ENCODE measurements at regions not wholly inside any gene's neighbourhood (a gene's known extent, or its start where the extent isn't known, plus 50 kb on each side); places are given as distances from the start of the nearest gene placed in this dataset.

GRCh38 chr2:23219666-23220065, 165.3 kb upstream of the KLHL29 start:
- Mint-ChIP-seq H3K4me1 (no peaks in the 10 kb centered on the region), H3K9me3 (no peaks in the 10 kb centered on the region), H3K36me3 (no peaks in the 10 kb centered on the region), H3K27ac (no peak overlapping the region), H3K4me3 (no peak overlapping the region)
- ATAC-seq (no peak), DNase-seq (ENCODE audit: low spot score in 2 of 2) (no peak)

DNA sequence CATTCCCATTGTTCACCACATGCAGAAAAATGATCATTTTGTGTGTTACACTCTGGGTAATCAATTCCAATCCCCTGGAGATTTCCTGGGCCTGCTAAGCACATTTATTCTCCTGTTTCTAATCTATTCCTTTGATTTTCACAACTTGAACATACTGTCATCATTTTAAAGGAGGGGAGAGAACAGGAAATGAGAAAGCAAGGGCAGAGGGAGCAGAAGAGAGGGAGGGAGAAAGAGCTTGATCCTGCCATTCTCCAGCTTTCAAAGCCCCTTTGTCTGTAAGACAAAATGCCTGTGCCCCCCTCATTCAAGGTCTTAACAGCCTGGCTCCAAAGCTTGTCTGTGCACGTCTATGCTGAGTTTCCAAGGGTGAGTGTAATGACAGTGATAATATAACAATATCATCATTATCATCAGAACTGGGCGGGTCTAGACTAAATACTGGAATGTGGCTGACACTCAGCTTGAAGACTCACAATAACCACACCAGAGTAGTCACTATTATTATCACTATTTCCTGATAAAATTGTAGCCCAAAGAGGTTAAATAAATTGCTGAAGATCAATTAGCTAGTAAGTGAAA, 164.4 kb upstream of the KLHL29 start:
- Mint-ChIP-seq H3K4me3 (no peak overlapping the region), H3K9me3 (no peaks in the 10 kb centered on the region), H3K4me1 (no peaks in the 10 kb centered on the region), H3K27ac (no peak overlapping the region), H3K36me3 (no peaks in the 10 kb centered on the region)
- DNase-seq (ENCODE audit: low spot score in 2 of 2): no peak
- ATAC-seq: no peak

- no peaks in the 10 kb centered on the region for H3K4me1 Mint-ChIP-seq
Measured at GRCh38 chr2:23221236-23221635, 163.7 kb upstream of the KLHL29 start.

DNA sequence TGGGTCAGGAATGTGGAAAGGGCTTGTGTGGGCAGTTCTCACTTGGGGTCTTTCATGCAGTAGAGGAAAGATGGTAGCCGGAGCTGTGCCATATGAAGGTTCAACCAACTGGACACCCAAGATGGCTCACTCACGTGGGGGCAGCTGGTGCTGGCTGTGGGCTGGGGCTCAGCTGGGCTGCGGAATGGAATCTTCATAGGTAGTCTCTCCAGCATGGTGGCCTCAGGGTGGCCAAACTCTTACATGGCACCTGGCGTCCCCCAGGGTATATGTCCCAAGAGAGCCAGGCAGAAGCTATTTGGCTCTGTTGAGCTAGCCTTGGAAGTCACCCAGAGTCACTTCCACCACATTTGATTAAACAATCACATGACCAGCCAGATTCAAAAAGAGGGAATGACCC, 163.1 kb upstream of the KLHL29 start:
- H3K36me3 Mint-ChIP-seq: no peaks in the 10 kb centered on the region
- DNase-seq (ENCODE audit: low spot score in 2 of 2) (no peak), ATAC-seq (no peak)
- no peaks in the 10 kb centered on the region for H3K4me1 Mint-ChIP-seq
- H3K4me3 Mint-ChIP-seq: no peak overlapping the region
- no peaks in the 10 kb centered on the region for H3K9me3 Mint-ChIP-seq
- no peak overlapping the region for H3K27ac Mint-ChIP-seq

More at GRCh38 chr2:23221236-23221635, 163.7 kb upstream of the KLHL29 start:
- no peak for ATAC-seq
- H3K36me3 Mint-ChIP-seq: no peaks in the 10 kb centered on the region
- no peak for DNase-seq (ENCODE audit: low spot score in 2 of 2)
- H3K27ac Mint-ChIP-seq: no peak overlapping the region
- H3K4me3 Mint-ChIP-seq: no peak overlapping the region
- no peaks in the 10 kb centered on the region for H3K9me3 Mint-ChIP-seq

DNA sequence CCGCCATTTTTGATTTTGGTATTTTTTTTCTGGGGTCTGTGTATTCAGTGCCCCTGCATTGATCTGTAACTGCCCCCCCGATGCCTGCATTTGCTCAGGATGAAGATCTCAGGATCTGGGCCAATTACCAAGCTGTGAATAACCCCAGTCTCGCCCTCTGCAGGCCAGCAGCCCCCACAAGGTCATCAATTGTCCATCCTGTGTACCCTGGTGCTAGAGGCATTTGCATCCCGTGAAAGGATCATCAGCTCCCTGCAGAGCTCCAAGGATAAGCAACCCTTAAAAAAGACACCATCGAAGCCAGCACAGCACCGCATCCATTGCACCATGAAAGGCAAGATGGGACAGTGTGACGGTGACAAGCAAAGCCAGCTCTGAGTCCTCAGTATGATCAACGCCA, 154.1 kb upstream of the KLHL29 start:
- Mint-ChIP-seq H3K4me1 (no peaks in the 10 kb centered on the region), H3K4me3 (no peak overlapping the region), H3K27ac (no peak overlapping the region), H3K36me3 (no peaks in the 10 kb centered on the region), H3K9me3 (no peaks in the 10 kb centered on the region)
- DNase-seq (ENCODE audit: low spot score in 2 of 2) (no peak), ATAC-seq (no peak)

DNA sequence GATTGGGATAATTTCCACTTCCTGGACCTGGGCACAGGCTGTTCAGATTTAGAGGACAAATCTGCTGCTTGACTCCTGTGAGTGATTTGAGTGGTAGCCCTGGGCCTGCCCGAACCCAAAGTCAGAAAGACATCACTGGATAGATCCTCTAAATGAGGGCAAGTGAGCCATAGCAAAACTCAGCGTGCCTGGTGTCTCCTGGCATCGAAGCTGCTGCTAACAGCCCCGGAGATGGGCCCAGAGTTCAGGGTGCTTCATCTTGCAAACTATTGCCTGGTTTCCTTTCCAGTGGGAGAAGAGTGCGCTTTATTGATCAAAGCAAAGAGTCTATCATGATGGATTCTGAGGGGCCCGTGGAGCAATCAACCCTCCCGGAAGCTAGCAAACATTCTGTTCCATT, 153.1 kb upstream of the KLHL29 start:
- no peaks in the 10 kb centered on the region for H3K9me3 Mint-ChIP-seq
- no peaks in the 10 kb centered on the region for H3K36me3 Mint-ChIP-seq
- H3K4me3 Mint-ChIP-seq: no peak overlapping the region
- DNase-seq (ENCODE audit: low spot score in 2 of 2) (no peak), ATAC-seq (no peak)
- no peak overlapping the region for H3K27ac Mint-ChIP-seq
- no peaks in the 10 kb centered on the region for H3K4me1 Mint-ChIP-seq

- no peak overlapping the region for H3K27ac Mint-ChIP-seq
- peak in 1 of 2 donors; percentile 8 for DNase-seq (ENCODE audit: low spot score in 2 of 2)
- no peaks in the 10 kb centered on the region for H3K36me3 Mint-ChIP-seq
- no peak overlapping the region for H3K4me3 Mint-ChIP-seq
- ATAC-seq: no peak
- H3K9me3 Mint-ChIP-seq: no peaks in the 10 kb centered on the region
- no peaks in the 10 kb centered on the region for H3K4me1 Mint-ChIP-seq
Measured at GRCh38 chr2:23235292-23235691, 149.7 kb upstream of the KLHL29 start.

- Mint-ChIP-seq H3K4me1 (no peaks in the 10 kb centered on the region), H3K36me3 (no peaks in the 10 kb centered on the region), H3K9me3 (no peaks in the 10 kb centered on the region), H3K27ac (no peak overlapping the region), H3K4me3 (no peak overlapping the region)
- no peak for DNase-seq (ENCODE audit: low spot score in 2 of 2)
- no peak for ATAC-seq
Measured at GRCh38 chr2:23235736-23236135, 149.2 kb upstream of the KLHL29 start.

GRCh38 chr2:23237147-23237546, 147.8 kb upstream of the KLHL29 start:
- Mint-ChIP-seq H3K4me3 (no peak overlapping the region), H3K36me3 (no peaks in the 10 kb centered on the region)
- no peak for DNase-seq (ENCODE audit: low spot score in 2 of 2)

DNA sequence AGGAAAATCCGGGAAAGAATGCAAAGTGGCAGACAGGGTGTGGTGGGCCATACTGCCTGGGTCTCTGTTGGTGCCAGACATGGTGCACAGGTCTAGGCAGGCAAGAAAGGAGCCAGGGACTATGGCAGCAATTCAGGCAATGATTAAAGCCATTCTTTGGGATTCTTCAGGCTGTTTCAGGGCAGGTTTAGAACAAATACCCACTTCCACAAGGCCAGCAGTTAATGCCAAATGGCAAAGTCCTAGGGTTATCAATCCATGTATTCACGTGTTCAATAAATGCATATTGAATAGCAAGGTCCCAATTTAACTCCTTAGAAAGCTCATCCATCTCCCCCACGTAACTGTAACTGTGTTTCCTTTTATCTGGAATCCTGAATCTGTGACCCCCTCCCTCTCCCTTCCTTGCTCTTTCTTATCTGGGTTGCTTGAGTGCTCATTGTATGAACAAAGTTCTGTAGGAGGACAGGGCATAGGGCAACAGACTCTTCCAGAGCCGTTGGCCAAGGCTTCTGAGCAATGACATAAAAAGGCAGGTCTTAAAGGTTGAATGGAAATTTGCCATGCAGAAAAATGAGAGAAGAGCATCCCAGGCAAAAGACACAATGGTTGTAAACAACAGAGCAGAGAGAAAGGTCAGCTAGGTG, 146.8 kb upstream of the KLHL29 start:
- ATAC-seq: no peak
- H3K36me3 Mint-ChIP-seq: no peaks in the 10 kb centered on the region
- H3K4me3 Mint-ChIP-seq: no peak overlapping the region
- no peaks in the 10 kb centered on the region for H3K4me1 Mint-ChIP-seq
- DNase-seq (ENCODE audit: low spot score in 2 of 2): no peak
- H3K9me3 Mint-ChIP-seq: no peaks in the 10 kb centered on the region
- no peak overlapping the region for H3K27ac Mint-ChIP-seq

More at GRCh38 chr2:23237147-23237546, 147.8 kb upstream of the KLHL29 start:
- no peak for ATAC-seq
- Mint-ChIP-seq H3K9me3 (no peaks in the 10 kb centered on the region), H3K4me1 (no peaks in the 10 kb centered on the region), H3K27ac (no peak overlapping the region)

DNA sequence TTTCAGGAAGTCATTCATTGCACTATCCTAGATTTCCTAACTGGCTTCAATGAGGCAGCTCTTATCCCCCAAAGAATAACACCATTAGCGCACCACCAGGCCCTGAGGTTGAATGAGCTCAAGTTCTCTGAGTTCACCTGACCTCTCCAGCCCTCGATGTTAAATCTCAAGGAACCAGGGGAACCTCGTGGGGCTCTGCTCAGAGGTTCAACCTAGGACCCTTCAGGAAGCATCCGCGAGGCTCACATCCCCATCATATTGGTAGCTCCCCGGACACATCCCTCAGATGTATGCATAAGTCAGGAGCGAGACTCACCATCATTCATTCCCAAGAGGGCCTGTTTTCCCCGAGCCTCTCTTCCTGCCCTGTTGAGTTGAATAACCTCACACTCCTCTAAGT, 145.6 kb upstream of the KLHL29 start:
- no peaks in the 10 kb centered on the region for H3K4me1 Mint-ChIP-seq
- ATAC-seq (no peak), DNase-seq (ENCODE audit: low spot score in 2 of 2) (no peak)
- H3K4me3 Mint-ChIP-seq: no peak overlapping the region
- no peaks in the 10 kb centered on the region for H3K36me3 Mint-ChIP-seq
- no peak overlapping the region for H3K27ac Mint-ChIP-seq
- H3K9me3 Mint-ChIP-seq: no peaks in the 10 kb centered on the region

- no peak for DNase-seq (ENCODE audit: low spot score in 2 of 2)
- Mint-ChIP-seq H3K4me1 (no peaks in the 10 kb centered on the region), H3K9me3 (no peaks in the 10 kb centered on the region), H3K4me3 (no peak overlapping the region), H3K27ac (no peak overlapping the region), H3K36me3 (no peaks in the 10 kb centered on the region)
- no peak for ATAC-seq
Measured at GRCh38 chr2:23241121-23241520, 143.9 kb upstream of the KLHL29 start.

GRCh38 chr2:23241611-23242245, 143.3 kb upstream of the KLHL29 start:
- DNase-seq (ENCODE audit: low spot score in 2 of 2) (no peak), ATAC-seq (no peak)
- H3K4me3 Mint-ChIP-seq: no peak overlapping the region
- H3K9me3 Mint-ChIP-seq: no peaks in the 10 kb centered on the region
- H3K27ac Mint-ChIP-seq: no peak overlapping the region
- no peaks in the 10 kb centered on the region for H3K36me3 Mint-ChIP-seq
- H3K4me1 Mint-ChIP-seq: no peaks in the 10 kb centered on the region

GRCh38 chr2:23243073-23243659, 141.8 kb upstream of the KLHL29 start:
- ATAC-seq (no peak), DNase-seq (ENCODE audit: low spot score in 2 of 2) (no peak)
- H3K4me3 Mint-ChIP-seq: no peak overlapping the region
- no peaks in the 10 kb centered on the region for H3K36me3 Mint-ChIP-seq
- H3K27ac Mint-ChIP-seq: no peak overlapping the region
- no peaks in the 10 kb centered on the region for H3K9me3 Mint-ChIP-seq
- no peaks in the 10 kb centered on the region for H3K4me1 Mint-ChIP-seq

DNA sequence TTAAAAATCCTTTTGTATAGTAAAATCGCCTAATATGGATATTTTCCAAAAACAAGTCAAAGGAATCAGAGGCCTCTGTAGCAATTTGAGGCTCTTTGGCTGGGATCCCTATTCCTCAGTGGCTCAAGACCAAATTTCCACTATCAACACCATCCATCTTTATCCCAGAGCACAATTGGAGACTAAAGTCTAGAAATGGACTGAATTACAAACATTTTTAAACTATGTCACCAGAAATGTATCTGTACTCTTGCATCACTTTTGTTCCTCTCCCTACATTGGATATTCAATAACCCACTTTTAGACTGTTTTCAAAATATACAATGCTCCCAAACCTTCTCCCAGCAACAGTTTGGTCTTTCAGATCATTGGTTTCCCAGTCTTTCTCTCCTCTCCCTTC, 140.4 kb upstream of the KLHL29 start:
- H3K4me1 Mint-ChIP-seq: no peaks in the 10 kb centered on the region
- ATAC-seq (no peak), DNase-seq (ENCODE audit: low spot score in 2 of 2) (no peak)
- H3K27ac Mint-ChIP-seq: no peak overlapping the region
- no peaks in the 10 kb centered on the region for H3K9me3 Mint-ChIP-seq
- H3K4me3 Mint-ChIP-seq: no peak overlapping the region
- no peaks in the 10 kb centered on the region for H3K36me3 Mint-ChIP-seq
